Right renal cortex interstitium (tissue), 3 donors: ENCODE measurements at regions not wholly inside any gene's neighbourhood (a gene's known extent, or its start where the extent isn't known, plus 50 kb on each side); places are given as distances from the start of the nearest gene placed in this dataset.

ENCODE experiments used
- DNase-seq, 3 donors: peaks; one replicate each; pipeline ENCODE4 v3.0.0-alpha.2; 2013; ENCODE audit warnings: low read depth in 3 of 3, low spot score in 2 of 3

DNA sequence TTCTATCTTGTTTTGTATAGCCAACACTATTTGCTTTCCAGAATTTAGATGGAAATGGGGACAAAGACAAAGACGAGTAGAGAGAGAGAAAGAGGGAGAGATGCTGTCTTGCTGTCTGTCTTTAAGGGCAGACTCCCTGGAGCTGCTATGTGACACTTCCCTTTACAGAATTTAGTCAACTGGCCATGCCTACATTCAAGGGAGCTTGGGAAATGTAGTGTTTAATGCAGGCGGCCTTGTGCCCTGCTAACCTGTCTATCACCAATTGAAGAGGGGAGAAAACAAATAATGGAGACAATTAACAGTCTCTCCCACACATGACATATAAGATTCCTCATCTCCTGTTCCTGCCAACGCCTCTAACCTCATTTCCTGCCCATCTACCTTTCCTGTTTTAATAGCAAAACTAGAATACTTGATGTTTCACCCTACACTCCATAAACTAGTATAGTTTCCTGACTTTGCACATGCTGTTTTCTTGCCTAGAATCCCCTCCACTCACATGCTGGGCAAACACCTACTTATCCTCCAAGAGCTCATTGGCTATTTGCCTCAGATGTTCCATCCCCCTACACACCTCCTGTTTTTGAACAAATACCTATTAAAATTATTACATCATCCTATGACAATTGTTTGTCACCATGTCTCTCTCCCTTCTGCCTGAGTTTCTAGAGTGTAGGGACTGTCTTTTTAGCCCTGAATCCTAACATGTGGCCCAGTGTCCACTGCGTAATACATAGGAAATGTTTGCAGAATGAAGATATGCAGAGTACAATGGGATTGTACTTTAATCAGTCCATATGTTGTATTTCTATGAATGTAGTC is 117.2 kb downstream of the SLC25A24 start:
- DNase-seq, result no peak

DNA sequence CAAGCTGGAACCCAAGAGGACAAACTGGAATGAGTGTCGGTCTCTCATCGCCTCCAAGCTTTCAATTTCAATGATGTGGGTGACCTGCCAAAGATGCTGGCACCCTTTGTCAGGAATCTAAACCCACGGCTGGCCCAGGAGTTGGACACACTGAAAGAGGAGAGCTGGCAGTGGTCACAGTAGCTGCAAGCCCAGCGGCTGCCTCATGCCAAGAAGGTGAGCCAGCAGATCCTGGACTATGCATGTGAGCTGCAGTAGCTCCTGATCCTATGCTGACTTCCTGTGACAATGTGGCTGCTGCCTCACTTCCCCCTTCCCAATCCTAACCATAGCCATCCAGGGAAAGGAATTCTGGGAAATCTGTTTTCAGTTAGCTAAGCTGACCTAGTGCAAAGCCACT is 117.0 kb upstream of the VAV3 start:
- no peak for DNase-seq

- DNase-seq, result no peak
These were observed 115.5 kb upstream of the VAV3 start for GRCh38 chr1:108080448-108080847.

DNA sequence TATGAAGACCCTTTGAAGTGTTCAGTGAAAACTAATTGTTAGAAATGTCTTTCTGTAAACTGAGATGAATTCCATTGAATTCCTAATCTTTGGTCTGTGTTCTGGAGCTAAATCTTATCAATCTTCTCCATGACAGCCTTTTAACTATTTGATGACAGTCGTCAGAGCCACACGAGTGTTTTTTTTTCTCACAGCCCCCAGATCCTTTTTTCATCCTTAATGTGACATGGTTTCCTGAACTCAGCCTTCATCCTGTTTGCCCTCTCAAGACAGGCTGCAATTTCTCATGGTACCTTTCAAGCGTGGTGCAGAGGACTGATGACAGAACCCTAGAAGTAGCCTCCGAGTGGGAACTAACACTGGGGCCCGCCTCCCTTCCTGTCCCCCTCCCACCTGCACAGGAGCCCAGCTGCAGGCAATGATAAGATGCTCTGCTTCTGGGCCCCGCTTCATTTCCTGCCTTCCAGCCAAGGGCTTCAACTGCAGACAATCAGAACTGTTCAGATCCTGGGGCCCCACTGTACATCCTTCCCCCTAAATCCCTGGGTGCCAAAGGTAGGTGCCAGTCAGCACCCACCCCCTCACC is 114.6 kb upstream of the VAV3 start:
- no peak for DNase-seq

DNA sequence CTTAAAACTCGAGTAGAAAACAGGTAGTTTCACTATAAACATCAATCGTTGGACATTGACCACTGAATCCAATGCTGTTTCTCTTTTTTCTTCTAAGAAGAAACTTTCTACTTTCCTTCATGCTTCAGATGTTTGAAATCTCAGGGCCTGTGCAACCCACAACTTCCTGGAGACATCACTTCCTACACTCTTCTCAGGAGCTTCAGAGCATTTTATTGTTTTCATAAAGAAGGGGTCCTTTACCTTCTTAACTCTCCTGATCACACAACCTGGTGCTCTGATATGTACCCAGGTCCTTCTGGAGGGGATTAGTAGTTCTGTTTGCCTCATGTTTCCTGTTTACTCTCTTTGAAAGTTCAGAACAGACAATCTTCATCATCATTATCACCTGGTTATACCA is 113.0 kb upstream of the VAV3 start:
- no peak for DNase-seq

DNA sequence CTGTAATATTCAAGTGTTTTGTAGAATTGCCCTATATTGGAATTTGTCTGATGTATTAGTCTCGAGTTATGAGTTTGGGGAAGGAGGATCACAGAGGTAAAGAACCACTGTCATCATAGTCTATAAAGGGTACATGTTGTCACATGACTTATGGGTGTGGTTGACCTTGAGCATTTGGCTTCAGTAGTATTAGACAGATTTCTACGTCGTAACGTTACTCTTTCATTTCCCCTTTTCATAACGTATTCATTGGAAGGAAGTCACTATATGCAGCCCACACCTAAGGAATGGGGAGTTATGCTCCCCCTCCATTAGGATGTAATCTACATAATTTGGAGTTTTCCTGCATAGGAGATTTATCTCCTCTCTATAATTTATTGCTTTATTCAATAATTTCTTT is 110.1 kb upstream of the VAV3 start:
- DNase-seq, result no peak

- no peak for DNase-seq
These were observed 107.8 kb upstream of the VAV3 start for GRCh38 chr1:108072776-108073175.

DNA sequence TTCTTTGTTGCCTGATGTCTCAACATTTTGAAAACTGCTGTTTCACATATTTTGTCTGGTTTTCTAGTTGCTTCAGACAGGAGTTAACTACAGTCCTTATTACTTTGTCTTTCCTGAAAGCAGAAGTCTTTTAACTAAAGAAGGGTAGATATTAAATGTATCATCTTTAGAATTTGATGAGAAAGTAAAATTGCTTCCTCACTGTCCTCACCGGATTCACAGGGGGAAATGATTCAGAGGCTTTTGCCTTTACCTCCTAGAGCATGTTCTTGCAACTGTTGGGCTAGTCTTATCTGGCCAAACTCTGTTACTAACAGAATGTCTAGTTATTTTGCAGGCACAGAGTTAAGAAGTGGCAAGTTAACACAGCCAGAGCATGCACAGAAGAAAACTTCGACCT is 107.2 kb upstream of the VAV3 start:
- DNase-seq, result no peak

- no peak for DNase-seq
These were observed 106.6 kb upstream of the VAV3 start for GRCh38 chr1:108071601-108072000.

- DNase-seq, result no peak
These were observed 105.7 kb upstream of the VAV3 start for GRCh38 chr1:108070662-108071061.

- DNase-seq, result no peak
These were observed 103.0 kb upstream of the VAV3 start for GRCh38 chr1:108067884-108068540.

DNA sequence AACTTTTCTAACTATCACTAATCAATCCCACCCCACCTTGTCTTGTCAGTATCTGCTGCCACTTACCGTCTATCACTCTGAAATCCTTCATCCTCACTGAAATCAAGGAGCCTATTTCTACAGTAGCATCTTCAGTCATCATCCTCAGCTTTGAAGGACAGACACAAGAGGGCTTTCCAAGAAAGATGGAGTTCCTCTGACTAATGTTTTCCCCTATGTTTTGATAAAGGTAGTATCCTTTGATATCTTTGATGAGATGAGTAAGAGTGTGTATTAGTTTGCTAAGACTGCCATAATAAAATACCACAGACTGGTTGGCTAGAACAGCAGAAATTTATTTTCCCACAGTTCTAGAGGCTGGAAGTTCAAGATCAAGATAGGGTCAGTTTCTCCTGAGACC is 101.8 kb upstream of the VAV3 start:
- no peak for DNase-seq

GRCh38 chr1:108064255-108064654 is 99.3 kb upstream of the VAV3 start:
- DNase-seq, result no peak

GRCh38 chr1:108063703-108064102 is 98.7 kb upstream of the VAV3 start:
- DNase-seq, result no peak

- DNase-seq, result no peak
These were observed 95.0 kb upstream of the VAV3 start for GRCh38 chr1:108059945-108060344.

DNA sequence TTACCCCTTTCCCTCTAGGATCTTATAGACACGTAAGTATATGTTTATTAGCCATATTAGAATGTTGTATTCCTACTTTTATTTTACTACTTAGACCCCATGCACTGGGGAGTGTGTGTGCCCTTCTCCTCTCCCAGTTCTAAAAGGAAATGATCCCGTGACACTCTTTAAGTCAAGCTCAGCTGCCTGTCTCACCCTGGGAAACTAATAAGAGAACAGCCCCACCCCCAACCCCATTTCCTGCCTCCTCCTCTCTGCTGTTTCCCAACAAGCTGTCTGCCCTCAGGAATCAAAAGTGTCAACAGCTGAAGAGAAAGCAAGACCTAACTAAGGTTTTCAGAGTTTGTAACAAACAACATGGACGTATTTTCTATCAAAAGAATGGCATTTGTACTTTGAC is 92.6 kb upstream of the VAV3 start:
- DNase-seq, result no peak

- no peak for DNase-seq
These were observed 91.5 kb upstream of the VAV3 start for GRCh38 chr1:108056436-108056990.

GRCh38 chr1:108055387-108055786 is 90.4 kb upstream of the VAV3 start:
- no peak for DNase-seq

DNA sequence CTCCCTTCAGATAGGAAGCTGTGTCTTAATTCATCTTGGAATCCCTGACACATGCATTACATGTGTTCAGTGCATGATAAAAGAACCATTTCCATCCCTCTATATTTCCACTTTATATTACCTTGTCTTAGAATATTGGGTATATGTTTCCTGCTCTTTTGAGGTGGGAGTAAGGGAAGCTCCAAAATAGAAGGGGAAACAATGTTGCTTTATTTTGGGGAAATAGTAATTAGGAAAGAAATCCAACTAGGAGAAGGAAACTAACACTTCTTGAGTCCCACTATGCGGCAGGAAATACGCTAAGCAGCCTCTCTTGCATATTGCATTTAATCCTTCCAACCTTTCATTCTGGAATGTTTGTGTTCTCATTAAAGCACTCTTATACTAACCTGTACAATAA is 89.4 kb upstream of the VAV3 start:
- DNase-seq, result no peak

DNA sequence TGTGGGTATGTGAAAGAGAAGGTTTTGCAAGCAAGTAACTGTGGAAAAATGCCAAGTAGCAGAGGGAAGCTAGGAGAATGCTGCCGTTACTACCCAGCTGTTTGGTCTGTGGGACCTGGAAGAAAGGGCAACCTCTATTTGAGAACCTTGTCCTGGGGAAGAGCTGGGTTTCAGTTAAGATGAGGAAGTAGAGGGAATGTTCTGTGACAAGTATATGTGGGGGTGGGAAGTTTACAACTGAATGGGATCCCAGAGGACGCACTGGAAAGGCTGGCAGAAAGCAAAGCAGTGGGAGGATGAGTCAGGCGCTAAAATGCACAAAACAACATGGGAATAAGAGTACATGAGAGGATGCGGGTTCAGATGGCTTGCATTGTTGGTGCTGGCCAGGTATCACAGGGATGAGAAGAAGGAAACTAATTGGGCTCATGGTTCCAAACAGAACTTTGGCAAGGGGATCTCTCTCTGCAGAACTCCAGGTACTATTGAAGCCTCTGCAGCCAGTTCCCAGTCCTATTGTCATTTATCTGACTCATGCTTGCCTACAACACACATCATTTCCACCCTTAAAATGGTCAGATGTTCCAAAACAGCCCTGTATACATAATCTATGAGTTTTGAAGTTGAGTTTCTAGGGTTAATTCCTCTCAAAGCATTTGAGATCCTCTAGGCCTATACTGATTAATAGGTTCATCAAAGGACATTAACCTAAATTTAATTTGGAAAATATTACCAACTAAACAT is 88.5 kb upstream of the VAV3 start:
- DNase-seq, result no peak
